Lung (tissue), 11 donors: ENCODE measurements at regions not wholly inside any gene's neighbourhood (a gene's known extent, or its start where the extent isn't known, plus 50 kb on each side); places are given as distances from the start of the nearest gene placed in this dataset.
A peak's percentile ranks its signal among the peaks of the same experiment; 100 is the strongest.

Experiments used
- ATAC-seq: fragments of 200-7000 bp; cut with Tn5 transposase; one replicate; pipeline ENCODE4 v1.9.1; 2020; ENCODE audit warnings: moderate number of reproducible peaks; ENCODE audit not compliant: insufficient read depth, low FRiP score
- DNase-seq, 3 donors: peaks; one replicate each; pipeline ENCODE4 v3.0.0-alpha.2; 2013 to 2017
- H3K27ac ChIP-seq, 2 donors: one replicate each; pipeline ENCODE4 v1.5.1; 2013; ENCODE audit warnings: mild to moderate bottlenecking in 2 of 2, moderate library complexity in 2 of 2, control low read depth in 1 of 2, inconsistent platforms in 1 of 2, low read depth in 1 of 2, low read length in 1 of 2
- H3K27me3 ChIP-seq, 3 donors: one replicate each; pipeline ENCODE4 v1.5.1; 2013; ENCODE audit warnings: low read length in 2 of 3; ENCODE audit not compliant: control insufficient read depth in 3 of 3, insufficient read depth in 3 of 3
- H3K36me3 ChIP-seq, 4 donors: one replicate each; pipeline ENCODE4 v1.5.1; 2013; ENCODE audit warnings: low read length in 4 of 4, mild to moderate bottlenecking in 1 of 4, moderate library complexity in 1 of 4; ENCODE audit not compliant: control insufficient read depth in 4 of 4, insufficient read depth in 4 of 4
- H3K4me1 ChIP-seq, 5 donors: one replicate each; pipeline ENCODE4 v1.5.1; 2013; ENCODE audit warnings: low read length in 5 of 5, mild to moderate bottlenecking in 2 of 5, moderate library complexity in 1 of 5; ENCODE audit not compliant: control insufficient read depth in 5 of 5, insufficient read depth in 5 of 5
- H3K4me3 ChIP-seq: one replicate; pipeline ENCODE4 v1.5.1; 2013; ENCODE audit warnings: mild to moderate bottlenecking, control low read depth, moderate library complexity
- H3K9ac ChIP-seq, 2 donors: one replicate each; pipeline ENCODE4 v1.5.1; 2013; ENCODE audit warnings: low read length in 2 of 2, control low read depth in 1 of 2; ENCODE audit not compliant: insufficient read depth in 1 of 2
- H3K9me3 ChIP-seq, 4 donors: one replicate each; pipeline ENCODE4 v1.5.1; 2013; ENCODE audit warnings: low read length in 3 of 4, mild to moderate bottlenecking in 1 of 4, moderate library complexity in 1 of 4; ENCODE audit not compliant: control insufficient read depth in 4 of 4, insufficient read depth in 3 of 4
- WGBS, 2 donors: extraction: QIAGEN DNeasy Blood & Tissue Kit; methylation state at CpG; one replicate each; pipeline ENCODE4 v1.1.7; 2013; 5-methylcytosine and 5-hydroxymethylcytosine counted together
- TF ChIP-seq, protein P1 (sequence below): IDR thresholded peaks from 2 replicates; pipeline ENCODE4 v1.5.1; 2012; ENCODE audit warnings: mild to moderate bottlenecking; ENCODE audit errors: control extremely low read depth, extremely low read depth
- donor health status: control.
- donor health status: control.
- donor health status: Bipolar disorder and iron deficiency.
- donor health status: healthy.
- donor health status: DM: yes; HTN: yes; CAD: no.

DNA sequence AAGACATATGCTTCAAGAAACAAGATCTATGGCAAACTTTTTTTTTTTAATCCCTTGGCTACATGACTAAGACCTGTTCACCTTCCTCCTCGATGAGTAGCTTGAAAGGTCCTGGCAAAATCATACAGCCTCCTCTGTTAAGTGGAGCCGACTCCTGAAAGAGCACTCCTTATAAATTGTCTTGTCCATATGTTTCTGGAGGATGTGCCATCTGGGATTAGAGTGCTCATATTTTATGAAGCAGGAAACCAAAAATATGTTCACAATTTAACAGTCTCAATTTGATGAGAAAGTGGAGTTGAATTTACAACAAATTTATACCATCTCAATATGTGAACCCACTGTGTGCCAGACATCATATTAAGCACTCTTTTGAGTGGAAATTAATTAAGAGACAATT, 912.1 kb upstream of the FAT3 start:
- no peak overlapping the region for H3K27ac ChIP-seq
- 80 to 83% methylated on average over 2 of the region's 2 CpGs for WGBS, 2 donors
- peaks cover 0 to 3% (median 0%) of the 10 kb centered on the region in 5 donors for H3K4me1 ChIP-seq
- no peaks in the 10 kb centered on the region for H3K27me3 ChIP-seq
- H3K9me3 ChIP-seq = no peaks in the 10 kb centered on the region
- H3K9ac ChIP-seq = no peak overlapping the region
- no peaks in the 10 kb centered on the region for H3K36me3 ChIP-seq
- H3K4me3 ChIP-seq = no peak overlapping the region
- no peak for ATAC-seq
- no peak for DNase-seq
- TF ChIP-seq, protein P1, sequence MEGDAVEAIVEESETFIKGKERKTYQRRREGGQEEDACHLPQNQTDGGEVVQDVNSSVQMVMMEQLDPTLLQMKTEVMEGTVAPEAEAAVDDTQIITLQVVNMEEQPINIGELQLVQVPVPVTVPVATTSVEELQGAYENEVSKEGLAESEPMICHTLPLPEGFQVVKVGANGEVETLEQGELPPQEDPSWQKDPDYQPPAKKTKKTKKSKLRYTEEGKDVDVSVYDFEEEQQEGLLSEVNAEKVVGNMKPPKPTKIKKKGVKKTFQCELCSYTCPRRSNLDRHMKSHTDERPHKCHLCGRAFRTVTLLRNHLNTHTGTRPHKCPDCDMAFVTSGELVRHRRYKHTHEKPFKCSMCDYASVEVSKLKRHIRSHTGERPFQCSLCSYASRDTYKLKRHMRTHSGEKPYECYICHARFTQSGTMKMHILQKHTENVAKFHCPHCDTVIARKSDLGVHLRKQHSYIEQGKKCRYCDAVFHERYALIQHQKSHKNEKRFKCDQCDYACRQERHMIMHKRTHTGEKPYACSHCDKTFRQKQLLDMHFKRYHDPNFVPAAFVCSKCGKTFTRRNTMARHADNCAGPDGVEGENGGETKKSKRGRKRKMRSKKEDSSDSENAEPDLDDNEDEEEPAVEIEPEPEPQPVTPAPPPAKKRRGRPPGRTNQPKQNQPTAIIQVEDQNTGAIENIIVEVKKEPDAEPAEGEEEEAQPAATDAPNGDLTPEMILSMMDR = no peak

DNA sequence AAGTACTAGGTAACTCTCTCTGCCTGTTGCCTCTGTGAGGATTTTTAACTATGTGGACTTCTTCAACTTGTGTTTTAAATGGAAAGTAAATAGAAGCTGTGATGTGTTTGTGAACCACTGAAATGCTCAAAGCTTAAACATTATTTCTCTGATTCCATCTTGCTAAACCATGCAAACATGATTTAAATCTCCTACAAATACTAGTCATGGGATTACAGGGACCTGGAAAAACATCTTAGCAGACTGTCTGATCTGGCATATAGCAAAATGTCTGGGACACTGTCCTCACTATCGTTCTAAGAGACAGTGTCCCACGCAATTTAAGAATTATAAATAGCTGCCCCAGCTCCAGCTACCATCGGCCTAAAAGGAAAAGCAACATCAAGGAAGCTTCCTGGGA, 914.5 kb upstream of the FAT3 start:
- 68 to 76% methylated on average over 3 of the region's 3 CpGs for WGBS, 2 donors
- no peak overlapping the region for H3K4me3 ChIP-seq
- ATAC-seq (no peak), DNase-seq (peak in 1 of 3 donors; percentile 9)
- no peaks in the 10 kb centered on the region for H3K36me3 ChIP-seq
- no peaks in the 10 kb centered on the region for H3K9me3 ChIP-seq
- TF ChIP-seq, protein P1 = no peak
- H3K9ac ChIP-seq = no peak overlapping the region
- H3K27ac ChIP-seq = no peak overlapping the region
- H3K27me3 ChIP-seq = no peaks in the 10 kb centered on the region
- H3K4me1 ChIP-seq = peaks cover 0 to 3% (median 0%) of the 10 kb centered on the region in 5 donors

DNA sequence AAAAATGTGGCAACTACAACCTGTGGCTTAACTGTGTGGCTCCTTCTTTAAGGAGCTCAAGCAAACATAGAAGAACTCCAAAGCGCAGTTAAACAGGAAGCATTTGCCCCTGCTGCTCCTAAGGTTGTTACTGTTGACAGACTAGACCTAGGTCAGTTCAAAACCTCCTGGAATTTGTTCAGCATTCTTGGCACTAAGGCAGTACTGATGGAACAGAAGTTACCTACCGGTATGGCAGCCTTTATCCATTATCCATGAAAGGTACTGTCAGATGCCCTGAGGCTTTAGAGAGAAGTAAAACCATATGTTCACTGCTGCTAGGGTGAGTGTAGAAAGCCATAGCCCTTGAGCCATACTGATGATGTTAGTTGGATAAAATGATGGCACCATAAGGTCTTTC, 916.5 kb upstream of the FAT3 start:
- Histone ChIP-seq H3K9ac (no peak overlapping the region), H3K27me3 (no peaks in the 10 kb centered on the region), H3K9me3 (no peaks in the 10 kb centered on the region), H3K4me1 (peaks cover 0 to 3% (median 0%) of the 10 kb centered on the region in 5 donors), H3K27ac (no peak overlapping the region), H3K4me3 (no peak overlapping the region), H3K36me3 (no peaks in the 10 kb centered on the region)
- TF ChIP-seq, protein P1 = no peak
- WGBS, 2 donors = 57 to 68% methylated on average over 2 of the region's 2 CpGs
- ATAC-seq = no peak
- no peak for DNase-seq

DNA sequence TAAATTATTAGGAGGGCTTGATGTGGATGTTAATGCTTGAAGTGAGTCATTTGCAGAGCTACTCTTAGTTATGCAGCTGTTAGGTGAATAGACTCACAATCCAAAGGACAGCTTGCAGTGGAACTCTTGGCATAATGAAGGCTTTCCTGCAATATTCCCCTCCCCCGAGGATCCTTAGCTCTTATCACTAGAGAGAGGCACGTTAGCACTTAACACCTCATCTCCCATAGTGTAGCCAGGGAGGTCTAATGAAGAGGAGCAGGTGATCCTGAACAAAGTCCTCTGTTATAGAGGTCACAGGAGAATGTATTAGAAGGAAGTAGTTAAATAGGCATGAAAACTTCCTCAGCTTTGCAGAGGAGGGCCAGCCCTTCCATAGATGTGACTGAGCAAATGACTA, 919.2 kb upstream of the FAT3 start:
- no peak overlapping the region for H3K4me3 ChIP-seq
- H3K36me3 ChIP-seq = no peaks in the 10 kb centered on the region
- no peak overlapping the region for H3K9ac ChIP-seq
- no peak for DNase-seq
- ATAC-seq = no peak
- TF ChIP-seq, protein P1 = no peak
- WGBS, 2 donors = 31 to 48% methylated on average over 2 of the region's 2 CpGs
- H3K4me1 ChIP-seq = peaks cover 0 to 2% (median 0%) of the 10 kb centered on the region in 5 donors
- H3K27me3 ChIP-seq = no peaks in the 10 kb centered on the region
- no peak overlapping the region for H3K27ac ChIP-seq
- H3K9me3 ChIP-seq = no peaks in the 10 kb centered on the region
